HT-29 (cell line): ENCODE measurements at regions not wholly inside any gene's neighbourhood (a gene's known extent, or its start where the extent isn't known, plus 50 kb on each side); places are given as distances from the start of the nearest gene placed in this dataset.
A peak's percentile ranks its signal among the peaks of the same experiment; 100 is the strongest.
"Not testable (repeated sequence)": the region's sequence is repeated elsewhere in the genome, so short reads cannot be mapped to it uniquely, and the experiment has no call there.

Experiments used
- DNase-seq: peaks from one replicate; pipeline ENCODE4 v3.0.0-alpha.2; 2015; ENCODE audit warnings: low spot score

GRCh38 chr9:26667882-26668281 lies 224.7 kb downstream of the CAAP1 start:
- DNase-seq = no peak

GRCh38 chr9:26665666-26666065 lies 226.9 kb downstream of the CAAP1 start:
- no peak for DNase-seq

- DNase-seq = not testable (repeated sequence)
Measured at GRCh38 chr9:26664087-26664773, 228.4 kb downstream of the CAAP1 start.

DNA sequence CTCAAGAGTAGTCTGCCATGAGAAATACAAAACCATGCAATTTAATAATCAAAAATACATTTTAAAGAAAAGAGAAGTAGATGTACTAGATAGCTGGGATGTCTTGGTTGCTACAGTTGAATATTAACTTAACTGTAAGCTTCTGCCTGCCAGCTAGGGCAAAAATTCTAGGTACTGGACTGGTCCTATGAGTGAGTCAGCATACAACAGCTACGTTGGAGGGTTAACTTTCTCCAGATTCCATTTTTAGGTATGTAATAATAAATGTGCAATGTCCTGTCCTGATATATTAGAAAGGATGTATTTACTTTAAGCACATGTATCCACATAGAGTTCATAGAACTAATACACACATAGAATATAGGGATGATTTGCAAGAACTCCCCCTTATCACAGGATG lies 230.1 kb downstream of the CAAP1 start:
- DNase-seq = no peak

- DNase-seq = no peak
Measured at GRCh38 chr9:26658476-26658875, 234.1 kb downstream of the CAAP1 start.

- no peak for DNase-seq
Measured at GRCh38 chr9:26657958-26658357, 234.6 kb downstream of the CAAP1 start.

DNA sequence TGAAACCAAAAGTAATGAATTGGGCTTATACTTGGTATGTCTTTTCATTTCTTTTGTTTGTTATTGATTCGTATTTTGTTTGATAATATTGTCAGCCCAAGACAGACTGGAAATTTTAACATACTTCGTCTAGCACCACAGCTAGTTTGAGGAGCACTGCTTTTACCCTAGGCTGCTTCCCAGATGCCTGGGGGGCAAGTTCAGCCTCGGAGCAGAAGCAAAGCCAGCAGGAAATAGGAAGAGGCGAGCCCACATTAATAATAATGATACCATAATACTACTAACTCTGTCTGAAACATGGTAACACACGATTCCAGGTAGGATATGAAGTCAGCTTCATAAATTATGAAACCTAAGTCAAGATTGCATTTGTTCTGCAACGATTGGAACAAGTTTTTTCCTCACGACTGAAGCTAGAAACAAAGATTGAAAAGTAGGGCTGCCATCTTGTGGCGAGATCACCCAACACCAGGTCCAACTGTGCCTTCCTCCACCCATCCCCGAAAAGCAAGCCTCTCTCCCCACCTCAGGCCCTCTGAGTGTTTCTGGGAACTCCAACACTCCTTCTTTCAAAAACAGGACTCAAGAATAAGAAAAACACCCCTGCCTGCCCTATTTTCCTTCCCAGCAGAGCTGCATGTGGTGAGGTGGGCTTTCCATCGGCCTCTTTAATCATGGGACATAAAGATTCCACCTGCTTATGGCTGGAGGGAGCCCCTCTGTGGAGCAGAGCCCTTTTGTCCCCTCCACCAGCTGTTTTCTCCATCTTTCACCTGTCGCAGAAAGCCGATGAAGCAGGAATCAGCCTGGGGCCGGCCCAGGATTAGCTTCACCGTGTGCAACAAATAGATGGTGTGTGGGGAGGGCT lies 236.4 kb downstream of the CAAP1 start:
- peak; percentile 46 for DNase-seq

DNA sequence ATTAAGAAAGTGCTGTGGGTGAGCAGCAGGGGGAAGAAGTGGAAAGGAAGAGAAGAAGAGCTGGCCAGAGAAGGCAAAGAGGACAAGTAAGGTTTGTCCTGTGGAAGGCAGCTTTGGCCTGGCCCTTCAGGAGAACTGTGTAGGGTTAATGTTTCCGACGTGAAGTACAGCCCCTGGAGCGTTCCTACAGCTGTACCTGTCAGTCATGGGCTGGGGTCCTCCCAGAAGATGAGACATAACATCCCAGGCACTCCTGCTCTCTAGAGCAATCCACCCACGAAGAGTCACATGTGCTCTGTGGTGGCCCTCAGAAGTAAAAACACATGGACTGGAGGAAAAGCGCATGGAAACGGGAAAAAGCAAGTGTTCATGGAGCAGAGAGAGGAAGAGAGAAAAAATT lies 237.4 kb downstream of the CAAP1 start:
- no peak for DNase-seq

DNA sequence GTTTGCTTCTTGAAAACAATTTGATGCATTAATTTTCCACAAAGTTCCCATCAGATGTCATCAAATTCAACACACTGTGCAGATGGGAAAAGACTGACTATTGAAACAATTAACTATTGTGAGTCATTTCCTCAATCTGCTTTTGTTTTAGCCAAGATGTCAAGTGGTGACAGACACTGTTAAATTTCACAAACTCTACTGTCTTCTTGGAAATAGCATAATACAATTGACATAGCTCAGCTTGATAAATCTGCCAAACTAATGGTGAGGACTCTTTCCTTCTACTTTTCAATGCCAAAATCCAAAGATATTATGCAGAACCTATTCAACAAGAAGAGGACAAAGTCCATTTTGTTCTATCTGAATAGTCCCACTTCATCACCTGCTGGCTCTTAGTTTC lies 242.3 kb downstream of the CAAP1 start:
- no peak for DNase-seq

GRCh38 chr9:26643826-26644225 lies 248.8 kb downstream of the CAAP1 start:
- no peak for DNase-seq

GRCh38 chr9:26639761-26640160 lies 252.8 kb downstream of the CAAP1 start:
- DNase-seq = no peak

- DNase-seq = no peak
Measured at GRCh38 chr9:26637101-26637500, 255.5 kb downstream of the CAAP1 start.

DNA sequence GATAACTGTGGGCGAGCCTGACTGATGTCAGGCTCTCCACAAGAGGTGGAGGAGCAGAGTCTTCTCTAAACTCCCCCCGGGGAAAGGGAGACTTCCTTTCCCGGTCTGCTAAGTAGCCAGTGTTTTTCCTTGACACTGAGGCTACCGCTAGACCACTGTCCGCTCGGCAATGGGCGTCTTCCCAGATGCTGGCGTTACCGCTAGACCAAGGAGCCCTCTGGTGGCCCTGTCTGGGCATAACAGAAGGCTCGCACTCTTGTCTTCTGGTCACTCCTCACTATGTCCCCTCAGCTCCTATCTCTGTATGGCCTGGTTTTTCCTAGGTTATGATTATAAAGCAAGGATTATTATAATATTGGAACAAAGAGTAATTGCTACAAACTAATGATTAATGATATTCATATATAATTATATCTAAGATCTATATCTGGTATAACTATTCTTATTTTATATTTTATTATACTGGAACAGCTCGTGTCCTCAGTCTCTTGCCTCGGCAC lies 278.7 kb downstream of the CAAP1 start:
- DNase-seq = peak; percentile 28

GRCh38 chr9:26612211-26612610 lies 280.4 kb downstream of the CAAP1 start:
- DNase-seq = no peak

DNA sequence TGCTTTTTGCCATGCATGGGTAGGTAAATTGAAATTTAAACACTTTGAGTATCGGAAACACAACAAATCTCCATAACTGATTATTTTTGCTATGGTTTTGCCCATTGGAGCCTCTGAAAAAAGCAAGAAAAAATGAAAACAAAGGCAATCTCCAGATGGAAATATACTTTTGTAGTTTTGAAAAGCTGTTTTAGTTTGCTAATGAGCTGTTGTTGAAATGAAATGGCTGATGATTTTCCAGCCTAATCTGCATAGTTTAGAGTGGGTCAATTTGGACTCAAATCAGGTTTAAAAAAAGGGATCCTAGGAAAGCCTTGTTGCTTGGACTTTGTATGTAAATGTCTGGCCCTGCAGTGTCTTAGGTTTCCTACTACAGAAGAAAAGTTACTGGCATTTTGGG lies 285.8 kb downstream of the CAAP1 start:
- DNase-seq = no peak

DNA sequence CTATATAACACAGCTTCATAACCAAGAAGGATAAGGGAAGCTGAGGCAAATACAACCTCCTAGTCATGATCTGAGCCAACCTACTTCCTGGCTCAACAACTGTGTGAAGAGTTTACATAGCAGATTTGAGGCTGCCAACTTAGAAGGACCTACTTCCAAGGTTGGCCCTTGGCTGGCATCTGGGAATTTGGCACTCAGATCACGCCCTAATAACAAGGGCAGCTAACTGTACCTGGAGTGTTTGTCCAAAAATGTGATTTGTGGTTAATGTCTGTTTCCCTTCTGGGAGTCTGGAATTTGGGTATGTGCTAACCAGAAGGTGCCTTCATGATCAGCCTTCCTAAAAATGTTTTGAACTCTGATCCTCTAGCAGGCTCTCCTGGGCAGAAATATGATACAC lies 287.2 kb downstream of the CAAP1 start:
- DNase-seq = no peak

DNA sequence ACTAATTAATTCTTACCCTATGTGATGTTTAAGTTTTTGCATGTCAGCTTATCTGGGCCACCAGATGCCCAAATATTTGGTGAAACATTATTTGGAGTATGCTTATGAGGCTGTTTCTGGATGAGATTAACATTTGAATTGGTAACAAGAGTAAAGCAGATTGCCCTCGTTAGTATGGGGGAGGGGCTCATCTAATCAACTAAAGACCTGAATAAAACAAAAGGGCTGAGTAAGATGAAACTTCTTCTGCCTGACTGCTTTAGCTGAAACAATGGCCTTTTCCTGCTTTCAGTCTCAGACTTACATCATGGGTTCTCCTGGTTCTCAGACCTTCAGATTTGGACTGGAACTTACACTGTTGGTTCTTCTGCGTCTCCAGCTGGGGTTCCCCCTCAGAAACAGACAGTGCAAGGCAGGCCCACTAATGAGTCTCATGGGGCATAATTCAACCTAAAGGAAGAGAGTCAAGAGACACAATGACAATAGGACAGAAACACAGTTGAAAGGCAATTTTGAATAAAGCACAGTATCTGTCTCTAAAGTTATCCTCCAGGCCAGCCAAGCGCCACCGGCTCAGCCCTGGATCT lies 288.4 kb downstream of the CAAP1 start:
- DNase-seq = no peak

GRCh38 chr9:26603617-26604016 lies 289.0 kb downstream of the CAAP1 start:
- DNase-seq = no peak

GRCh38 chr9:26597542-26598149 lies 295.0 kb downstream of the CAAP1 start:
- DNase-seq = no peak

DNA sequence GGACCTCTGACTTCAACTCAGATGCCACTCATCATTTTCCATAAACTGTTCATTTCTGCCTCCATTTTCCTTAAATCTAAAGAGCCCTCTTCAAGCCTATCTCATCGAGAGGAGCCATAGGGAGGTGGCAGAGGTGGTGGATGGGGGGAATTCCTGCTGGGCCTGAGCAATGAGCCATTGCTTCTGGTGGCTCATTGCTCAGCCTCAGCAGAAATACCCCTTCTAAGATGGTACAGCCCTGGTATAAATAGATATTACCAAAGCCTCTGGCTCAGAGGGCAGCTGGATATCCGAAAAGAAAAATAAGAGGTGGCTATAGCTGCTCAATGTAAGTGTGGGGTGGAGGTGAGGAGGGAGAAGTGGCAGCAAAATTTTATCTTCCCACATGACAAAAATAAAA lies 313.5 kb downstream of the CAAP1 start:
- no peak for DNase-seq

DNA sequence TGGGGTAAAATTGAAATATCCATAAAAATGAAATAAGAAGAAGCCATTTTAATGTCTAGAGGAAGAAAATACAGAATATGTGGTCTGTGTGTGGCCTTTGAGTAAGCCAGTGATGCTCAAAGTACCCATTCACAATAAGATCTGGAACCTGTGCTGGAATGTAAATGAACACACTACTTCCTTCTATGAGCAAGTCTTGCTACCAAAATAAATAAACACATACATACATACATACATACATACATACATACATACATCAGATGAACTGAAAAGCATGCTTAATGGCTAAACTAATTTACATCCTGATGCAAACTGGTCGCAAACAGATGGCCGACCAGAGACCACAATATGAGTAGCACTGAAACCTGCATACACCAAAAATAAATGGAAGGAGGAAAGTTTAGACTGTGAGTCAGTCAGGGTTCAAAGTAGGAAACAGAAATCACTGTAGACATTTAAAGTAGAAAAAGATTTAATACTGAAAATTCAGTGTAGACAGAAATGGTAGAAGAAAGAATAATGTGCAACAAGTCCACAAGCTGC lies 317.6 kb downstream of the CAAP1 start:
- no peak for DNase-seq

DNA sequence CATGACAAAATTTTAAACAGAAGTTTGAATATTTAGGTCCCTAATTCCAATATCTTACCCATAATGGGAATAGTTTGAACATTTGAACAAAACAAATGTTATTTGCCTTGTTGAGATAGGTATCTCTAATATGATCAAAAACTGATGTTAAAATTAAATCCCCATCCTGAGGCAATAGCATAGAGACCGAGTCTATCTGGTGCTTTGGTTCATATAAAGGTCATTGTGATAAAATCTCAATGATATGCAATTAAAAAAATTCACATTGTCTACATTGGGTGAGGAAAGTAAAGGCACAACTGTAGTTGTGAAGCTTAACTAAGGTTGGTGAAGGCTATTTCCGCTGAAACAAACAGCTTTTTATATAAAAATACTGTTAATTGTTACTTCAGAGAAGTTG lies 318.3 kb downstream of the CAAP1 start:
- no peak for DNase-seq
